Neural progenitor cell (in vitro differentiated cells): ENCODE measurements at regions not wholly inside any gene's neighbourhood (a gene's known extent, or its start where the extent isn't known, plus 50 kb on each side); places are given as distances from the start of the nearest gene placed in this dataset.

ENCODE experiments used
- EZH2 ChIP-seq: fragments of 200-600 bp; sonication (generic); IDR thresholded peaks from 2 replicates; pipeline ENCODE4 v1.6.1; 2017; ENCODE audit warnings: antibody characterized with exemption, mild to moderate bottlenecking, moderate library complexity
- EZH2phosphoT487 ChIP-seq: fragments of 200-600 bp; sonication (generic); IDR thresholded peaks from 2 replicates; pipeline ENCODE4 v1.6.1; 2017; ENCODE audit warnings: antibody characterized with exemption
- TF ChIP-seq, protein P1 (sequence below): fragments of 200-600 bp; sonication (generic); IDR thresholded peaks from 2 replicates; pipeline ENCODE4 v1.5.1; 2017; ENCODE audit warnings: antibody characterized with exemption, mild to moderate bottlenecking

DNA sequence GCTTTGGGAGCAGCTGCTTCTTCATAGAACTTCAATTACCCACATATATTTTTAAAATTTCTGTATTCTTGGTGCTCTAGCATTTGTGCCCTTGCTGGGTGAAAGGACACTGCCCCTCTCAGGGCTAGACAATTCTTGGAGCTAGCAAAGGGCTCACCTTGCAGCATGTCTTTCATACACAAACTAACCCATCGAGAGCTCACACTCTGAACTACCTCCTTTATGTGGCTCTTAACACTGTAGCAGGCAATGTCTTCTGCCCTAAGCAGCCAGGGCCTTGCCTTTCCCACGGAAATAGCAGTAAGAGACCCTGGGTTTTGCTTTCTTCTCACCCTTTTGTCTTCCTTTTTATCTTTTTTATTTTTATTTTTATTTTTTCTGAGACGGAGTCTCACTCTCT lies 234.0 kb downstream of the ACTR3 start:
- TF ChIP-seq, protein P1, sequence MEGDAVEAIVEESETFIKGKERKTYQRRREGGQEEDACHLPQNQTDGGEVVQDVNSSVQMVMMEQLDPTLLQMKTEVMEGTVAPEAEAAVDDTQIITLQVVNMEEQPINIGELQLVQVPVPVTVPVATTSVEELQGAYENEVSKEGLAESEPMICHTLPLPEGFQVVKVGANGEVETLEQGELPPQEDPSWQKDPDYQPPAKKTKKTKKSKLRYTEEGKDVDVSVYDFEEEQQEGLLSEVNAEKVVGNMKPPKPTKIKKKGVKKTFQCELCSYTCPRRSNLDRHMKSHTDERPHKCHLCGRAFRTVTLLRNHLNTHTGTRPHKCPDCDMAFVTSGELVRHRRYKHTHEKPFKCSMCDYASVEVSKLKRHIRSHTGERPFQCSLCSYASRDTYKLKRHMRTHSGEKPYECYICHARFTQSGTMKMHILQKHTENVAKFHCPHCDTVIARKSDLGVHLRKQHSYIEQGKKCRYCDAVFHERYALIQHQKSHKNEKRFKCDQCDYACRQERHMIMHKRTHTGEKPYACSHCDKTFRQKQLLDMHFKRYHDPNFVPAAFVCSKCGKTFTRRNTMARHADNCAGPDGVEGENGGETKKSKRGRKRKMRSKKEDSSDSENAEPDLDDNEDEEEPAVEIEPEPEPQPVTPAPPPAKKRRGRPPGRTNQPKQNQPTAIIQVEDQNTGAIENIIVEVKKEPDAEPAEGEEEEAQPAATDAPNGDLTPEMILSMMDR, result no peak
- TF ChIP-seq EZH2 (no peak), EZH2phosphoT487 (no peak)
